ENCODE measurements at regions not wholly inside any gene's neighbourhood (a gene's known extent, or its start where the extent isn't known, plus 50 kb on each side); places are given as distances from the start of the nearest gene placed in this dataset.

GRCh38 chr7:57398548-57398947 is 51.4 kb upstream of the ZNF716 start:
- H3K4me3 ChIP-seq (ENCODE audit: low read depth in 2 of 2, low read length in 1 of 2): no peak overlapping the region
- ChIA-PET CTCF (no interaction called here), POLR2A (no interaction called here)
- H3K27me3 ChIP-seq (ENCODE audit: insufficient read depth): no peaks in the 10 kb centered on the region
- no peak overlapping the region for H3K9ac ChIP-seq
- no peak for DNase-seq
- no peaks in the 10 kb centered on the region; a peak in 1 of 4 replicates for H3K4me1 ChIP-seq (ENCODE audit: control insufficient read depth in 1 of 2, insufficient read depth in 2 of 2, low read depth in 1 of 2, low read length in 1 of 2)
- H2AFZ ChIP-seq (ENCODE audit: low read depth): no peak overlapping the region
- no peaks in the 10 kb centered on the region for H3K9me3 ChIP-seq
- H3K36me3 ChIP-seq (replicated peaks in 1 of 2; ENCODE audit: control insufficient read depth in 1 of 2, insufficient read depth in 2 of 2, low read length in 1 of 2): no peaks in the 10 kb centered on the region
- H3K79me2 ChIP-seq (ENCODE audit: insufficient read depth): no peaks in the 10 kb centered on the region
- no peaks in the 10 kb centered on the region for H3F3A ChIP-seq (replicated peaks; ENCODE audit: insufficient read depth)
- no peaks in the 10 kb centered on the region for H4K20me1 ChIP-seq (ENCODE audit: insufficient read depth)
- H3K4me2 ChIP-seq: no peak overlapping the region
- H3K9me2 ChIP-seq: no peaks in the 10 kb centered on the region
- no peak overlapping the region for H3K27ac ChIP-seq (ENCODE audit: low read depth in 2 of 2, low read length in 1 of 2)
- no peak for TF ChIP-seq FOSL2 (IDR thresholded peaks at IDR 0.05; ENCODE audit: borderline replicate concordance, low read depth)
- 9% methylated on average over 14 of the region's 14 CpGs for WGBS (ENCODE audit: low lambda C conversion rate)

GRCh38 chr7:57399251-57399940 is 50.6 kb upstream of the ZNF716 start:
- ChIA-PET CTCF (no interaction called here), POLR2A (no interaction called here)
- no peak for DNase-seq
- H3K4me2 ChIP-seq: no peak overlapping the region
- no peaks in the 10 kb centered on the region for H4K20me1 ChIP-seq (ENCODE audit: insufficient read depth)
- no peaks in the 10 kb centered on the region for H3K36me3 ChIP-seq (replicated peaks in 1 of 2; ENCODE audit: control insufficient read depth in 1 of 2, insufficient read depth in 2 of 2, low read length in 1 of 2)
- H3K9me3 ChIP-seq: no peaks in the 10 kb centered on the region
- H3K9me2 ChIP-seq: no peaks in the 10 kb centered on the region
- H3K27me3 ChIP-seq (ENCODE audit: insufficient read depth): no peaks in the 10 kb centered on the region
- 6% methylated on average over 4 of the region's 6 CpGs for whole genome bisulfite sequencing (ENCODE audit: low lambda C conversion rate)
- H3K27ac ChIP-seq (ENCODE audit: low read depth in 2 of 2, low read length in 1 of 2): no peak overlapping the region
- no peak overlapping the region for H2AFZ ChIP-seq (ENCODE audit: low read depth)
- H3K9ac ChIP-seq: no peak overlapping the region
- H3K4me1 ChIP-seq (ENCODE audit: control insufficient read depth in 1 of 2, insufficient read depth in 2 of 2, low read depth in 1 of 2, low read length in 1 of 2): no peaks in the 10 kb centered on the region; a peak in 1 of 4 replicates
- no peak overlapping the region for H3K4me3 ChIP-seq (ENCODE audit: low read depth in 2 of 2, low read length in 1 of 2)
- TF ChIP-seq USF1 (IDR thresholded peaks at IDR 0.05; ENCODE audit: borderline replicate concordance, low read depth): no peak
- no peaks in the 10 kb centered on the region for H3F3A ChIP-seq (replicated peaks; ENCODE audit: insufficient read depth)
- no peaks in the 10 kb centered on the region for H3K79me2 ChIP-seq (ENCODE audit: insufficient read depth)

- no peak overlapping the region for H3K4me2 ChIP-seq
- H3F3A ChIP-seq (replicated peaks; ENCODE audit: insufficient read depth): no peaks in the 10 kb centered on the region
- no peak overlapping the region for H3K9ac ChIP-seq
- no peaks in the 10 kb centered on the region for H4K20me1 ChIP-seq (ENCODE audit: insufficient read depth)
- no peak overlapping the region for H3K27ac ChIP-seq (ENCODE audit: low read depth in 2 of 2, low read length in 1 of 2)
- no peaks in the 10 kb centered on the region; a peak in 1 of 4 replicates for H3K4me1 ChIP-seq (ENCODE audit: control insufficient read depth in 1 of 2, insufficient read depth in 2 of 2, low read depth in 1 of 2, low read length in 1 of 2)
- DNase-seq: no peak
- no peak overlapping the region for H2AFZ ChIP-seq (ENCODE audit: low read depth)
- TF ChIP-seq USF1 (IDR thresholded peaks at IDR 0.05; ENCODE audit: borderline replicate concordance, low read depth) (no peak), GATA2 (CRISPR knock-in tag; IDR thresholded peaks at IDR 0.05) (no peak), TCF12 (IDR thresholded peaks at IDR 0.05) (no peak), YY1 (IDR thresholded peaks at IDR 0.05; ENCODE audit: low read depth) (no peak), FOXM1 (IDR thresholded peaks at IDR 0.05; ENCODE audit: low read depth) (no peak), TAF1 (IDR thresholded peaks at IDR 0.05; ENCODE audit: borderline replicate concordance, low read depth, low read length) (no peak)
- no peaks in the 10 kb centered on the region for H3K9me2 ChIP-seq
- 6% methylated on average over 5 of the region's 5 CpGs for WGBS (ENCODE audit: low lambda C conversion rate)
- ChIA-PET POLR2A (no interaction called here), CTCF (no interaction called here)
- no peaks in the 10 kb centered on the region for H3K9me3 ChIP-seq
- no peaks in the 10 kb centered on the region for H3K36me3 ChIP-seq (replicated peaks in 1 of 2; ENCODE audit: control insufficient read depth in 1 of 2, insufficient read depth in 2 of 2, low read length in 1 of 2)
- no peaks in the 10 kb centered on the region for H3K27me3 ChIP-seq (ENCODE audit: insufficient read depth)
- no peak overlapping the region for H3K4me3 ChIP-seq (ENCODE audit: low read depth in 2 of 2, low read length in 1 of 2)
- no peaks in the 10 kb centered on the region for H3K79me2 ChIP-seq (ENCODE audit: insufficient read depth)
Observed at GRCh38 chr7:57399972-57400371, 50.0 kb upstream of the ZNF716 start.

Small RNA genes lying in the stretch of these regions (small RNA-seq; reads per million reads assigned to genes)
- gene RNU7-157P: 0 to 4.2 (median 0.19) reads per million in 7 experiments
